D721Med (cell line): ENCODE measurements at regions not wholly inside any gene's neighbourhood (a gene's known extent, or its start where the extent isn't known, plus 50 kb on each side); places are given as distances from the start of the nearest gene placed in this dataset.

Experiments used
- DNase-seq: peaks from one replicate; pipeline ENCODE4 v3.0.0; 2011; ENCODE audit warnings: low spot score; ENCODE audit not compliant: insufficient read length
- FAIRE-seq: peaks from 2 replicates; lab custom pipeline; 2011; peaks lifted over from hg19 to GRCh38; lab: Jason Lieb, UNC
- CTCF ChIP-seq: IDR thresholded peaks from 2 replicates; pipeline ENCODE4 v1.5.1; 2012; ENCODE audit warnings: mild to moderate bottlenecking, control low read depth; ENCODE audit not compliant: insufficient read depth; ENCODE audit errors: missing control alignments

GRCh38 chr1:87518794-87519193, 190.1 kb downstream of the LMO4 start:
- TF ChIP-seq CTCF = no peak
- DNase-seq (no peak), FAIRE-seq (no peak)

GRCh38 chr1:87521452-87521851, 192.8 kb downstream of the LMO4 start:
- DNase-seq (no peak), FAIRE-seq (no peak)
- no peak for TF ChIP-seq CTCF

GRCh38 chr1:87523466-87523865, 194.8 kb downstream of the LMO4 start:
- DNase-seq (no peak), FAIRE-seq (no peak)
- TF ChIP-seq CTCF = no peak

GRCh38 chr1:87524021-87524754, 195.5 kb downstream of the LMO4 start:
- DNase-seq = no peak
- no peak for FAIRE-seq
- no peak for TF ChIP-seq CTCF

GRCh38 chr1:87528754-87529517, 200.3 kb downstream of the LMO4 start:
- DNase-seq (no peak), FAIRE-seq (no peak)
- no peak for TF ChIP-seq CTCF

GRCh38 chr1:87530042-87530807, 201.5 kb downstream of the LMO4 start:
- no peak for TF ChIP-seq CTCF
- FAIRE-seq (no peak), DNase-seq (no peak)
